ENCODE measurements at regions not wholly inside any gene's neighbourhood (a gene's known extent, or its start where the extent isn't known, plus 50 kb on each side); places are given as distances from the start of the nearest gene placed in this dataset.

DNA sequence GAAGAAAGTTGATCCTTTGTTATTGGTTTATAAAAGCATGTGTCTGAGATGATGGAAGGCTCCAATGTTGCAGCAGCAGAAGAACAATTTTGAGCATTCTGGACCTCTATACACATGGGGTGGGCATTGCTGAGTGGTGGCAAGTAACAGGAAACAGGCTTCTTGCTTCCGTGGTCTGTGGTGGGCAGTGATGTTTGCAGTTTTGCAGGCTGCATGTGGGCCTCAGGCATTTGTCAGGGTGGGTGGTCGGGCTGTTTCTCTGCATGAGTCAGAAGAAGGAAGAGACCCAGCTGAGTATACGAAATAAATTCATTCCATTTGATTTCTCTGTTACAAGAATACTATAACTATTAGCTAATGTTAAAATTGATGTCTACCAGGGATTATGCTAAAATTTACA lies 239.5 kb upstream of the COL3A1 start:
- WGBS, 3 donors = 29 to 39% (median 38%) methylated on average over 3 of the region's 3 CpGs
- Histone ChIP-seq H3K27me3 (no peaks in the 10 kb centered on the region), H3K27ac (no peak overlapping the region), H3K36me3 (no peaks in the 10 kb centered on the region), H3K4me1 (ENCODE audit: insufficient read depth) (no peaks in the 10 kb centered on the region), H3K9me3 (no peaks in the 10 kb centered on the region), H3K4me3 (no peak overlapping the region)
- intact Hi-C loops (cut with DNase I) = no loop called here
- TF ChIP-seq POLR2A (IDR thresholded peaks at IDR 0.05) (no peak), EP300 (IDR thresholded peaks at IDR 0.05) (no peak)
- TF ChIP-seq, protein P1, sequence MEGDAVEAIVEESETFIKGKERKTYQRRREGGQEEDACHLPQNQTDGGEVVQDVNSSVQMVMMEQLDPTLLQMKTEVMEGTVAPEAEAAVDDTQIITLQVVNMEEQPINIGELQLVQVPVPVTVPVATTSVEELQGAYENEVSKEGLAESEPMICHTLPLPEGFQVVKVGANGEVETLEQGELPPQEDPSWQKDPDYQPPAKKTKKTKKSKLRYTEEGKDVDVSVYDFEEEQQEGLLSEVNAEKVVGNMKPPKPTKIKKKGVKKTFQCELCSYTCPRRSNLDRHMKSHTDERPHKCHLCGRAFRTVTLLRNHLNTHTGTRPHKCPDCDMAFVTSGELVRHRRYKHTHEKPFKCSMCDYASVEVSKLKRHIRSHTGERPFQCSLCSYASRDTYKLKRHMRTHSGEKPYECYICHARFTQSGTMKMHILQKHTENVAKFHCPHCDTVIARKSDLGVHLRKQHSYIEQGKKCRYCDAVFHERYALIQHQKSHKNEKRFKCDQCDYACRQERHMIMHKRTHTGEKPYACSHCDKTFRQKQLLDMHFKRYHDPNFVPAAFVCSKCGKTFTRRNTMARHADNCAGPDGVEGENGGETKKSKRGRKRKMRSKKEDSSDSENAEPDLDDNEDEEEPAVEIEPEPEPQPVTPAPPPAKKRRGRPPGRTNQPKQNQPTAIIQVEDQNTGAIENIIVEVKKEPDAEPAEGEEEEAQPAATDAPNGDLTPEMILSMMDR (IDR thresholded peaks at IDR 0.05) = no peak
- no peak for DNase-seq

DNA sequence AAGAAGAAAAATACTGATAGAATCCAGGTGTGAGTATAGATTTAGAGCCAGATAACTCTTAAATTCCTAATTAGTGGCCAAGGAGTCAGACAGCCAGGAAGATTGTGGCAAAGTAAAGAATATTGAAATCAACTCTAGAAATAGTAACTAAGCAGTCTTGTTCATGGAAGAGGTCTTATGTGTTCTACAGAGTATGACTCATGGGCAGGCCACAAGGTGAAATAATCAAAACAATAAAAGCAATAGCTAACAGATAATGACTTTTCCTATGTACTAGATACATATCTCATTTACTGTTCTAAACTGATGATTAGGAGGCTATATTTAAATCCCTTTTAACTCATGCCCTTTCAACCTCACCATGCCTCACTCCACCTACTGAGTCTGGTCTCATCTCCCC lies 227.4 kb upstream of the COL3A1 start:
- H3K27me3 ChIP-seq = no peaks in the 10 kb centered on the region
- no peak overlapping the region for H3K27ac ChIP-seq
- H3K9me3 ChIP-seq = no peaks in the 10 kb centered on the region
- H3K4me3 ChIP-seq = no peak overlapping the region
- no peak for DNase-seq
- intact Hi-C loops (cut with DNase I) = no loop called here
- no peaks in the 10 kb centered on the region for H3K4me1 ChIP-seq (ENCODE audit: insufficient read depth)
- H3K36me3 ChIP-seq = no peaks in the 10 kb centered on the region
- TF ChIP-seq EP300 (IDR thresholded peaks at IDR 0.05) (no peak), POLR2A (IDR thresholded peaks at IDR 0.05) (no peak)
- TF ChIP-seq, protein P1 (IDR thresholded peaks at IDR 0.05) = no peak

GRCh38 chr2:188751816-188752215 lies 222.4 kb upstream of the COL3A1 start:
- Histone ChIP-seq H3K36me3 (no peaks in the 10 kb centered on the region), H3K4me3 (no peak overlapping the region), H3K9me3 (no peaks in the 10 kb centered on the region), H3K27me3 (no peaks in the 10 kb centered on the region), H3K27ac (no peak overlapping the region), H3K4me1 (ENCODE audit: insufficient read depth) (no peaks in the 10 kb centered on the region)
- WGBS, 3 donors = 87 to 92% (median 90%) methylated on average over 2 of the region's 2 CpGs
- intact Hi-C loops (cut with DNase I) = no loop called here
- no peak for DNase-seq
- TF ChIP-seq EP300 (IDR thresholded peaks at IDR 0.05) (no peak), POLR2A (IDR thresholded peaks at IDR 0.05) (no peak)

DNA sequence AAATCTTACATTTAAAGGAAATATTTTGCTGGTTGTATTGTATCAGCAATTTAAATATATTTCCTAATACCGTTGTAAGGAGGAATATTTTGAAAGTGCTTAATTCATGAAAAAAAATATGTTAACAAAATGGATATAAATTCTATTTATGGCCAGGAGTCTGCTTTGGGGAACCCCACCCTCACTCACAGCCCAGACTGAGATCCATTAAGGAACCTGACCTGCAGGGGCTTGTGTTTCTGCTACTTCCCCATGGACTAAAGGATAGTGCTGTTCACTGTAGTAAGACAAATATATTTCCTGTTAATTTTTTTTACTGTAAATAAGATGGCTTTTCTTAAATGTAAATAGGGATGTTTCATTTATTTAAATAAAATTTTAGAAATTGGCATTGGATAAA lies 221.9 kb upstream of the COL3A1 start:
- Histone ChIP-seq H3K4me1 (ENCODE audit: insufficient read depth) (no peaks in the 10 kb centered on the region), H3K27ac (no peak overlapping the region), H3K27me3 (no peaks in the 10 kb centered on the region), H3K9me3 (no peaks in the 10 kb centered on the region), H3K36me3 (no peaks in the 10 kb centered on the region), H3K4me3 (no peak overlapping the region)
- DNase-seq = no peak
- TF ChIP-seq EP300 (IDR thresholded peaks at IDR 0.05) = no peak
- TF ChIP-seq POLR2A (IDR thresholded peaks at IDR 0.05) = no peak
- 66 to 83% (median 82%) methylated on average over 1 of the region's 1 CpG for WGBS, 3 donors
- intact Hi-C loops (cut with DNase I) = no loop called here

GRCh38 chr2:188762151-188762550 lies 212.0 kb upstream of the COL3A1 start:
- TF ChIP-seq, protein P1 (IDR thresholded peaks at IDR 0.05) = no peak
- TF ChIP-seq EP300 (IDR thresholded peaks at IDR 0.05) (no peak), POLR2A (IDR thresholded peaks at IDR 0.05) (no peak)

More at GRCh38 chr2:188762151-188762550, 212.0 kb upstream of the COL3A1 start:
- Histone ChIP-seq H3K36me3 (no peaks in the 10 kb centered on the region), H3K9me3 (no peaks in the 10 kb centered on the region), H3K27me3 (no peaks in the 10 kb centered on the region), H3K4me1 (ENCODE audit: insufficient read depth) (no peaks in the 10 kb centered on the region), H3K27ac (no peak overlapping the region), H3K4me3 (no peak overlapping the region)
- DNase-seq = no peak
- intact Hi-C loops (cut with DNase I) = no loop called here
- 96 to 99% (median 97%) methylated on average over 2 of the region's 2 CpGs for WGBS, 3 donors

All from ovary (tissue), 7 donors.